ENCODE measurements at regions not wholly inside any gene's neighbourhood (a gene's known extent, or its start where the extent isn't known, plus 50 kb on each side); places are given as distances from the start of the nearest gene placed in this dataset.

DNA sequence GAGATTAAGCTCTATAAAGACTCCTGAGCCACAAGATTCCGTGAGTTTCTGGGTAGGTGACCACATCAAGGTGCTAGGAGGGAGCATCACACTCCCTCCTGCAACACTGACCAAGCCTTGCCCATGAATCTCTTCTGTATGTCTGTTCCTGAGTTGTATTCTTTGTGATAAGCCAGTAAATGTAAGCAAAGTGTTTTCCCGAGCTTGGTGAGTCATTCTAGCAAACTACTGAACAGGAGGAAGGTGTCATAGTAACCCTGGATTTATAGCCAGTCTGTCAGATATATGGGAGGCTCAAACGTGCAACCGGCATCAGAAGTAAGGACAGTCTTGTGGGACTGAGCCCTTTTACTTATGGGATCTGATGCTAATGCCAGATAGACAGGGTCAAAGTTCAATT is 346.1 kb upstream of the KYNU start:
- CTCF ChIA-PET, result no interaction called here
- peaks cover 5% of the 10 kb centered on the region for H3K4me1 ChIP-seq (ENCODE audit: insufficient read depth, low read length, poor library complexity, severe bottlenecking)
- no peaks in the 10 kb centered on the region for H3K9me3 ChIP-seq (ENCODE audit: low read depth, low read length, poor library complexity, severe bottlenecking)
- no peaks in the 10 kb centered on the region for H3K27me3 ChIP-seq (replicated peaks; ENCODE audit: insufficient read depth, low read depth, low read length, poor library complexity)
- BruUV-seq (replicated peaks), result no TSS peak
- TF ChIP-seq EZH2 (IDR thresholded peaks at IDR 0.05; ENCODE audit: borderline replicate concordance, low read depth, low read length, poor library complexity, severe bottlenecking), result no peak
- TF ChIP-seq CTCF (conservative IDR thresholded peaks at IDR 0.05; ENCODE audit: low read depth, low read length), result no peak
- POLR2A ChIA-PET (ENCODE audit: low non-redundant PET), result no interaction called here
- no peak overlapping the region for H3K4me3 ChIP-seq (ENCODE audit: low read depth, low read length, poor library complexity, severe bottlenecking)
- no peaks in the 10 kb centered on the region for H3K36me3 ChIP-seq (ENCODE audit: insufficient read depth, low read length, poor library complexity, severe bottlenecking)
- DNase-seq (ENCODE audit: low spot score), result no peak
- H3K27ac ChIP-seq (ENCODE audit: low read depth, low read length, poor library complexity, severe bottlenecking), result no peak overlapping the region
- intact Hi-C loops (cut with micrococcal nuclease; ENCODE audit: unreplicated experiment), result no loop called here

GRCh38 chr2:142525720-142526119 is 351.7 kb upstream of the KYNU start:
- DNase-seq (ENCODE audit: low spot score), result no peak
- no peak for TF ChIP-seq EZH2 (IDR thresholded peaks at IDR 0.05; ENCODE audit: borderline replicate concordance, low read depth, low read length, poor library complexity, severe bottlenecking)
- TF ChIP-seq CTCF (conservative IDR thresholded peaks at IDR 0.05; ENCODE audit: low read depth, low read length), result no peak
- H3K36me3 ChIP-seq (ENCODE audit: insufficient read depth, low read length, poor library complexity, severe bottlenecking), result no peaks in the 10 kb centered on the region
- POLR2A ChIA-PET (ENCODE audit: low non-redundant PET), result no interaction called here
- no peak overlapping the region for H3K4me3 ChIP-seq (ENCODE audit: low read depth, low read length, poor library complexity, severe bottlenecking)
- H3K27me3 ChIP-seq (replicated peaks; ENCODE audit: insufficient read depth, low read depth, low read length, poor library complexity), result no peaks in the 10 kb centered on the region
- no TSS peak for BruUV-seq (replicated peaks)
- CTCF ChIA-PET, result no interaction called here
- H3K9me3 ChIP-seq (ENCODE audit: low read depth, low read length, poor library complexity, severe bottlenecking), result no peaks in the 10 kb centered on the region
- intact Hi-C loops (cut with micrococcal nuclease; ENCODE audit: unreplicated experiment), result no loop called here
- H3K27ac ChIP-seq (ENCODE audit: low read depth, low read length, poor library complexity, severe bottlenecking), result no peak overlapping the region
- no peaks in the 10 kb centered on the region for H3K4me1 ChIP-seq (ENCODE audit: insufficient read depth, low read length, poor library complexity, severe bottlenecking)

DNA sequence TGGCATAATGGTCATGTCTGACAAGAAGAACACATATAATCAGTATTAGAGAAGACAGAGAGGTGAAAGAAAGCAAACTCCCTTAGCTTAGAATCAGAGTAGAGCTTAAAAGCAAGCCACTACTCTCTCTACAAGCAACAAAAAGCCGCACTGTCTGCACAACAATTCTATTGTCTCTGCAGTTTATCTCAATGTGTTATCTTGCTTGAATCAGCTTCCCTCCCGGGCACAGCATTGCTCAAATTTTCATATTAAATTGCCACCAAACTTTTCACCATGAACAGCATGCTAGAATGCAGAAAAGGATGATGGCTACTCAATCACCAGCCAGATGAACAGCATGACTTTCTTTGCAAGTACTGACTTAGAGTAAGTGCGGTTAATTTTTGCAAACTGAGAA is 356.0 kb upstream of the KYNU start:
- no peak overlapping the region for H3K4me3 ChIP-seq (ENCODE audit: low read depth, low read length, poor library complexity, severe bottlenecking)
- no peaks in the 10 kb centered on the region for H3K36me3 ChIP-seq (ENCODE audit: insufficient read depth, low read length, poor library complexity, severe bottlenecking)
- intact Hi-C loops (cut with micrococcal nuclease; ENCODE audit: unreplicated experiment), result no loop called here
- no peaks in the 10 kb centered on the region for H3K27me3 ChIP-seq (replicated peaks; ENCODE audit: insufficient read depth, low read depth, low read length, poor library complexity)
- TF ChIP-seq EZH2 (IDR thresholded peaks at IDR 0.05; ENCODE audit: borderline replicate concordance, low read depth, low read length, poor library complexity, severe bottlenecking) (no peak), CTCF (conservative IDR thresholded peaks at IDR 0.05; ENCODE audit: low read depth, low read length) (no peak)
- H3K4me1 ChIP-seq (ENCODE audit: insufficient read depth, low read length, poor library complexity, severe bottlenecking), result no peaks in the 10 kb centered on the region
- CTCF ChIA-PET, result no interaction called here
- DNase-seq (ENCODE audit: low spot score), result no peak
- H3K27ac ChIP-seq (ENCODE audit: low read depth, low read length, poor library complexity, severe bottlenecking), result no peak overlapping the region
- POLR2A ChIA-PET (ENCODE audit: low non-redundant PET), result interaction anchor here (0.6 kb wide), 1 partner anchor 729 kb away, joined by 4 read pairs; no protein-coding TSS in a partner anchor
- no TSS peak for BruUV-seq (replicated peaks)
- no peaks in the 10 kb centered on the region for H3K9me3 ChIP-seq (ENCODE audit: low read depth, low read length, poor library complexity, severe bottlenecking)
